Esophagus muscularis mucosa (tissue), 3 donors: ENCODE measurements at regions not wholly inside any gene's neighbourhood (a gene's known extent, or its start where the extent isn't known, plus 50 kb on each side); places are given as distances from the start of the nearest gene placed in this dataset.

Experiments
- POLR2AphosphoS5 ChIP-seq, 2 donors: sonication (generic); formaldehyde crosslinking; IDR thresholded peaks; one replicate each; pipeline ENCODE4 v1.6.1; 2017; ENCODE audit warnings: antibody characterized with exemption in 2 of 2
- TF ChIP-seq, protein P1 (sequence below), 3 experiments: fragments of 200-600 bp in 2 of 3; fragments of 450-650 bp in 1 of 3; sonication (generic) in 2 of 3; IDR thresholded peaks; one replicate each; pipeline ENCODE4 v1.5.1; 2017 to 2019; ENCODE audit warnings: antibody characterized with exemption in 3 of 3, mild to moderate bottlenecking in 2 of 3, moderate library complexity in 1 of 3

DNA sequence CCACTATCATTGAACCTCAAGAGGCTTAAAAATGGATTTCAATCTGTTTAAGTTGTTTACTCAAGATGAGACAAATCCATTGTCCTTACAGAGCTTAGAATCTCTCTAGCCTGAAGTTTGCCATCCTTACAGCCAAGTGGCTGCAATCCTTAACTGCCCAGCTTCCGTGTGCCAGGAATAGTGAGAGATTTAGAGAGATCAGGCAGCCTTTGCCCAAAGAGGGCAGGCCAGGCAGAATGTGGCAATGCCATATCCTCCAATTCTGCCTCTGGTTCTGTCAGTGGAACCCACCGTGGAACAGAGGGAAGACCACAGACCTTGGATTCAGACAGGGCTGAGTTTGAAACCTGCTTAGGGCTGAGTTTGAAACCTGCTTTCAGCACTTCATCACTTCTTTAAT, 374.3 kb downstream of the VPS13C start:
- TF ChIP-seq, protein P1, sequence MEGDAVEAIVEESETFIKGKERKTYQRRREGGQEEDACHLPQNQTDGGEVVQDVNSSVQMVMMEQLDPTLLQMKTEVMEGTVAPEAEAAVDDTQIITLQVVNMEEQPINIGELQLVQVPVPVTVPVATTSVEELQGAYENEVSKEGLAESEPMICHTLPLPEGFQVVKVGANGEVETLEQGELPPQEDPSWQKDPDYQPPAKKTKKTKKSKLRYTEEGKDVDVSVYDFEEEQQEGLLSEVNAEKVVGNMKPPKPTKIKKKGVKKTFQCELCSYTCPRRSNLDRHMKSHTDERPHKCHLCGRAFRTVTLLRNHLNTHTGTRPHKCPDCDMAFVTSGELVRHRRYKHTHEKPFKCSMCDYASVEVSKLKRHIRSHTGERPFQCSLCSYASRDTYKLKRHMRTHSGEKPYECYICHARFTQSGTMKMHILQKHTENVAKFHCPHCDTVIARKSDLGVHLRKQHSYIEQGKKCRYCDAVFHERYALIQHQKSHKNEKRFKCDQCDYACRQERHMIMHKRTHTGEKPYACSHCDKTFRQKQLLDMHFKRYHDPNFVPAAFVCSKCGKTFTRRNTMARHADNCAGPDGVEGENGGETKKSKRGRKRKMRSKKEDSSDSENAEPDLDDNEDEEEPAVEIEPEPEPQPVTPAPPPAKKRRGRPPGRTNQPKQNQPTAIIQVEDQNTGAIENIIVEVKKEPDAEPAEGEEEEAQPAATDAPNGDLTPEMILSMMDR (IDR thresholded peaks at IDR 0.05) = no peak
- TF ChIP-seq POLR2AphosphoS5 (IDR thresholded peaks at IDR 0.05) = no peak
